ENCODE measurements at regions not wholly inside any gene's neighbourhood (a gene's known extent, or its start where the extent isn't known, plus 50 kb on each side); places are given as distances from the start of the nearest gene placed in this dataset.

GRCh38 chr6:104022126-104022525 is 837.6 kb downstream of the HACE1 start:
- ChIA-PET POLR2A (ENCODE audit: partially characterized antibody) (no interaction called here), CTCF (ENCODE audit: partially characterized antibody) (interaction anchor here (1.0 kb wide), 1 partner anchor 11 kb away, joined by 3 read pairs; no protein-coding TSS in a partner anchor)
- Histone ChIP-seq H3K23me2 (ENCODE audit: low read depth, low read length) (no peaks in the 10 kb centered on the region), H3K79me1 (ENCODE audit: low read depth, low read length) (no peaks in the 10 kb centered on the region), H3K56ac (replicated peaks; ENCODE audit: insufficient read length, low read depth, low read length) (no peak overlapping the region), H4K5ac (ENCODE audit: insufficient read length, low read depth, low read length) (no peak overlapping the region), H3K9ac (replicated peaks in 1 of 4; ENCODE audit: extremely low read depth in 1 of 4, low read depth in 3 of 4, low read length in 3 of 4) (no peak overlapping the region), H4K91ac (replicated peaks; ENCODE audit: insufficient read length, low read length) (no peak overlapping the region), H3K4me2 (ENCODE audit: insufficient read depth in 1 of 2, low read depth in 2 of 2, low read length in 2 of 2) (no peak overlapping the region), H2AK5ac (ENCODE audit: low read depth, low read length) (no peak overlapping the region), H3K9me3 (ENCODE audit: insufficient read depth in 2 of 2, low read depth in 1 of 2, low read length in 1 of 2) (no peaks in the 10 kb centered on the region), H4K20me1 (replicated peaks in 1 of 2; ENCODE audit: control insufficient read depth in 1 of 2, insufficient read depth in 2 of 2, low read length in 2 of 2) (no peaks in the 10 kb centered on the region), H3K4me1 (replicated peaks in 1 of 4; ENCODE audit: control insufficient read depth in 3 of 4, insufficient read depth in 4 of 4, low read length in 3 of 4) (no peaks in the 10 kb centered on the region), H2BK15ac (ENCODE audit: low read length) (no peak overlapping the region), H3K4me3 (ENCODE audit: extremely low read depth in 1 of 4, insufficient read depth in 2 of 4, low read depth in 3 of 4, low read length in 4 of 4) (no peak overlapping the region), H3K14ac (ENCODE audit: insufficient read length) (no peak overlapping the region), H2AFZ (ENCODE audit: low read length) (no peak overlapping the region), H4K8ac (ENCODE audit: extremely low read depth, insufficient read depth, low read length) (no peak overlapping the region), H3K27me3 (replicated peaks in 1 of 4; ENCODE audit: control insufficient read depth in 3 of 4, extremely low read depth in 1 of 4, insufficient read depth in 3 of 4, low read length in 3 of 4) (no peaks in the 10 kb centered on the region), H3K79me2 (ENCODE audit: control insufficient read depth in 1 of 2, insufficient read depth in 2 of 2, low read length in 2 of 2) (no peaks in the 10 kb centered on the region), H3K18ac (ENCODE audit: extremely low read depth, low read length) (no peak overlapping the region), H2BK20ac (ENCODE audit: low read length) (no peak overlapping the region), H3K36me3 (ENCODE audit: control insufficient read depth in 2 of 4, insufficient read depth in 4 of 4, low read length in 3 of 4) (no peaks in the 10 kb centered on the region), H2BK12ac (ENCODE audit: low read depth, low read length) (no peak overlapping the region), H2BK5ac (ENCODE audit: low read depth, low read length) (no peak overlapping the region), H3K4ac (replicated peaks; ENCODE audit: insufficient read length, low read depth, low read length) (no peak overlapping the region), H3K23ac (ENCODE audit: insufficient read length) (no peak overlapping the region), H3K27ac (ENCODE audit: low read depth, low read length) (no peak overlapping the region), H2BK120ac (replicated peaks; ENCODE audit: low read depth, low read length) (no peak overlapping the region)
- no peak for DNase-seq (ENCODE audit: low read depth in 1 of 2, low spot score in 2 of 2)
- no peak for FAIRE-seq
- no peak for TF ChIP-seq KDM5A (IDR thresholded peaks at IDR 0.05; ENCODE audit: low read length)
- no peak for TF ChIP-seq JUND (IDR thresholded peaks at IDR 0.05; ENCODE audit: low read length)
- TF ChIP-seq CBX5 (IDR thresholded peaks at IDR 0.05; ENCODE audit: low read depth, low read length): no peak
- TF ChIP-seq GTF2F1 (IDR thresholded peaks at IDR 0.05; ENCODE audit: borderline replicate concordance, low read depth, low read length): no peak
- no peak for TF ChIP-seq RBBP5 (IDR thresholded peaks at IDR 0.05; ENCODE audit: borderline replicate concordance, low read depth, low read length)
- TF ChIP-seq RAD21 (IDR thresholded peaks at IDR 0.05 in 1 of 2, conservative IDR thresholded peaks at IDR 0.05 in 1 of 2; ENCODE audit: low read depth in 2 of 2, low read length in 2 of 2): no peak
- TF ChIP-seq TAF1 (IDR thresholded peaks at IDR 0.05; ENCODE audit: low read depth, low read length): no peak
- TF ChIP-seq TCF12 (IDR thresholded peaks at IDR 0.05; ENCODE audit: low read depth, low read length): no peak
- no peak for TF ChIP-seq EZH2 (IDR thresholded peaks at IDR 0.05; ENCODE audit: low read depth, low read length, severe bottlenecking)
- no peak for TF ChIP-seq CHD1 (IDR thresholded peaks at IDR 0.05; ENCODE audit: low read depth, low read length)
- no peak for TF ChIP-seq NANOG (IDR thresholded peaks at IDR 0.05; ENCODE audit: insufficient read depth, low read depth, low read length, poor library complexity, severe bottlenecking)
- TF ChIP-seq EGR1 (IDR thresholded peaks at IDR 0.05; ENCODE audit: borderline replicate concordance, low read depth, low read length): no peak

All from H1 (cell line).